Stimulated activated memory B cell treated with anti-CD40 and anti-IgM and Interleukin-4, amounts not matched to agents 10 μg/mL and 1 μg/mL and 100 μg/mL, for 72 hours (primary cell): ENCODE measurements at regions not wholly inside any gene's neighbourhood (a gene's known extent, or its start where the extent isn't known, plus 50 kb on each side); places are given as distances from the start of the nearest gene placed in this dataset.
A peak's percentile ranks its signal among the peaks of the same experiment; 100 is the strongest.

ENCODE experiments used
- ATAC-seq: fragments of 150-1000 bp; cut with Tn5 transposase; 2 replicates; pipeline ENCODE4 v1.10.0; 2021
- H3K27ac Mint-ChIP-seq: one replicate; pipeline ENCODE4 v1.8.0; 2022; ENCODE audit warnings: mild to moderate bottlenecking, mixed read lengths
- H3K27me3 Mint-ChIP-seq: one replicate; pipeline ENCODE4 v1.8.0; 2022; ENCODE audit warnings: mixed read lengths
- H3K36me3 Mint-ChIP-seq: one replicate; pipeline ENCODE4 v1.8.0; 2022; ENCODE audit warnings: mixed read lengths
- H3K4me1 Mint-ChIP-seq: one replicate; pipeline ENCODE4 v1.8.0; 2022; ENCODE audit warnings: mixed read lengths
- H3K4me3 Mint-ChIP-seq: one replicate; pipeline ENCODE4 v1.8.0; 2022; ENCODE audit warnings: mild to moderate bottlenecking, moderate library complexity, mixed read lengths
- H3K9me3 Mint-ChIP-seq: one replicate; pipeline ENCODE4 v1.8.0; 2022; ENCODE audit warnings: mixed read lengths

GRCh38 chr6:119479860-119480655 is 130.5 kb upstream of the MAN1A1 start:
- Mint-ChIP-seq H3K4me3 (no peak overlapping the region), H3K4me1 (peaks cover 7% of the 10 kb centered on the region), H3K36me3 (no peaks in the 10 kb centered on the region), H3K9me3 (no peaks in the 10 kb centered on the region), H3K27ac (no peak overlapping the region), H3K27me3 (no peaks in the 10 kb centered on the region)
- ATAC-seq, result no peak

- H3K27me3 Mint-ChIP-seq, result no peaks in the 10 kb centered on the region
- peak overlapping the region; percentile 47 for H3K27ac Mint-ChIP-seq
- no peaks in the 10 kb centered on the region for H3K9me3 Mint-ChIP-seq
- H3K36me3 Mint-ChIP-seq, result no peaks in the 10 kb centered on the region
- no peak overlapping the region for H3K4me3 Mint-ChIP-seq
- peak; percentile 52 for ATAC-seq
- peaks cover 7% of the 10 kb centered on the region for H3K4me1 Mint-ChIP-seq
Measured at GRCh38 chr6:119476554-119476953, 127.0 kb upstream of the MAN1A1 start.

- Mint-ChIP-seq H3K36me3 (no peaks in the 10 kb centered on the region), H3K4me3 (no peak overlapping the region)
Measured at GRCh38 chr6:119476024-119476423, 126.5 kb upstream of the MAN1A1 start.

GRCh38 chr6:119470893-119471542 is 121.5 kb upstream of the MAN1A1 start:
- Mint-ChIP-seq H3K4me3 (peak overlapping the region; percentile 26), H3K36me3 (peaks cover 6% of the 10 kb centered on the region), H3K27ac (no peak overlapping the region), H3K4me1 (peaks cover 6% of the 10 kb centered on the region), H3K27me3 (no peaks in the 10 kb centered on the region), H3K9me3 (peaks cover 6% of the 10 kb centered on the region)
- ATAC-seq, result no peak

More at GRCh38 chr6:119476024-119476423, 126.5 kb upstream of the MAN1A1 start:
- H3K27ac Mint-ChIP-seq, result peak overlapping the region; percentile 47
- peaks cover 9% of the 10 kb centered on the region for H3K4me1 Mint-ChIP-seq
- no peaks in the 10 kb centered on the region for H3K27me3 Mint-ChIP-seq
- no peaks in the 10 kb centered on the region for H3K9me3 Mint-ChIP-seq
- no peak for ATAC-seq

GRCh38 chr6:119467488-119468081 is 118.0 kb upstream of the MAN1A1 start:
- Mint-ChIP-seq H3K4me3 (no peak overlapping the region), H3K27me3 (no peaks in the 10 kb centered on the region)

GRCh38 chr6:119466226-119466625 is 116.7 kb upstream of the MAN1A1 start:
- Mint-ChIP-seq H3K27me3 (no peaks in the 10 kb centered on the region), H3K9me3 (peaks cover 11% of the 10 kb centered on the region), H3K4me3 (no peak overlapping the region), H3K27ac (peak overlapping the region; percentile 17), H3K4me1 (peaks cover 19% of the 10 kb centered on the region), H3K36me3 (peaks cover 6% of the 10 kb centered on the region)
- ATAC-seq, result no peak

More at GRCh38 chr6:119467488-119468081, 118.0 kb upstream of the MAN1A1 start:
- no peak overlapping the region for H3K27ac Mint-ChIP-seq
- H3K4me1 Mint-ChIP-seq, result peaks cover 13% of the 10 kb centered on the region
- H3K9me3 Mint-ChIP-seq, result peaks cover 6% of the 10 kb centered on the region
- ATAC-seq, result no peak
- H3K36me3 Mint-ChIP-seq, result peaks cover 6% of the 10 kb centered on the region

- peak; percentile 78 for ATAC-seq
- H3K27me3 Mint-ChIP-seq, result no peaks in the 10 kb centered on the region
- peak overlapping the region; percentile 54 for H3K27ac Mint-ChIP-seq
- H3K4me3 Mint-ChIP-seq, result no peak overlapping the region
- peaks cover 26% of the 10 kb centered on the region for H3K4me1 Mint-ChIP-seq
- peaks cover 6% of the 10 kb centered on the region for H3K36me3 Mint-ChIP-seq
- H3K9me3 Mint-ChIP-seq, result peaks cover 11% of the 10 kb centered on the region
Measured at GRCh38 chr6:119463081-119463626, 113.6 kb upstream of the MAN1A1 start.

GRCh38 chr6:119461187-119461586 is 111.6 kb upstream of the MAN1A1 start:
- no peaks in the 10 kb centered on the region for H3K27me3 Mint-ChIP-seq
- H3K4me1 Mint-ChIP-seq, result peaks cover 26% of the 10 kb centered on the region
- peaks cover 6% of the 10 kb centered on the region for H3K36me3 Mint-ChIP-seq
- H3K9me3 Mint-ChIP-seq, result peaks cover 11% of the 10 kb centered on the region
- ATAC-seq, result no peak
- no peak overlapping the region for H3K4me3 Mint-ChIP-seq
- no peak overlapping the region for H3K27ac Mint-ChIP-seq

- Mint-ChIP-seq H3K9me3 (peaks cover 11% of the 10 kb centered on the region), H3K27me3 (no peaks in the 10 kb centered on the region), H3K4me1 (peaks cover 26% of the 10 kb centered on the region), H3K4me3 (no peak overlapping the region), H3K27ac (no peak overlapping the region), H3K36me3 (peaks cover 6% of the 10 kb centered on the region)
- ATAC-seq, result peak; percentile 54
Measured at GRCh38 chr6:119459207-119459974, 109.8 kb upstream of the MAN1A1 start.

- ATAC-seq, result no peak
- Mint-ChIP-seq H3K36me3 (peaks cover 7% of the 10 kb centered on the region), H3K4me3 (no peak overlapping the region), H3K4me1 (peaks cover 16% of the 10 kb centered on the region), H3K27me3 (no peaks in the 10 kb centered on the region), H3K9me3 (peaks cover 6% of the 10 kb centered on the region), H3K27ac (no peak overlapping the region)
Measured at GRCh38 chr6:119454714-119455113, 105.2 kb upstream of the MAN1A1 start.

- H3K27ac Mint-ChIP-seq, result no peak overlapping the region
- peaks cover 7% of the 10 kb centered on the region for H3K36me3 Mint-ChIP-seq
- peaks cover 19% of the 10 kb centered on the region for H3K4me1 Mint-ChIP-seq
Measured at GRCh38 chr6:119453242-119454200, 104.0 kb upstream of the MAN1A1 start.

GRCh38 chr6:119449331-119450156 is 100.0 kb upstream of the MAN1A1 start:
- H3K27ac Mint-ChIP-seq, result peak overlapping the region; percentile 6
- peaks cover 6% of the 10 kb centered on the region for H3K9me3 Mint-ChIP-seq
- no peak overlapping the region for H3K4me3 Mint-ChIP-seq
- no peaks in the 10 kb centered on the region for H3K27me3 Mint-ChIP-seq
- peak; percentile 75 for ATAC-seq
- peaks cover 7% of the 10 kb centered on the region for H3K36me3 Mint-ChIP-seq
- H3K4me1 Mint-ChIP-seq, result peaks cover 24% of the 10 kb centered on the region

More at GRCh38 chr6:119453242-119454200, 104.0 kb upstream of the MAN1A1 start:
- no peak for ATAC-seq
- peaks cover 6% of the 10 kb centered on the region for H3K9me3 Mint-ChIP-seq
- H3K4me3 Mint-ChIP-seq, result no peak overlapping the region
- H3K27me3 Mint-ChIP-seq, result no peaks in the 10 kb centered on the region

GRCh38 chr6:119447921-119448320 is 98.4 kb upstream of the MAN1A1 start:
- no peaks in the 10 kb centered on the region for H3K27me3 Mint-ChIP-seq
- H3K9me3 Mint-ChIP-seq, result peaks cover 2% of the 10 kb centered on the region
- H3K4me3 Mint-ChIP-seq, result no peak overlapping the region
- no peak for ATAC-seq
- H3K36me3 Mint-ChIP-seq, result peaks cover 2% of the 10 kb centered on the region
- H3K27ac Mint-ChIP-seq, result no peak overlapping the region
- H3K4me1 Mint-ChIP-seq, result peaks cover 40% of the 10 kb centered on the region
